ENCODE measurements at regions not wholly inside any gene's neighbourhood (a gene's known extent, or its start where the extent isn't known, plus 50 kb on each side); places are given as distances from the start of the nearest gene placed in this dataset.
A peak's percentile ranks its signal among the peaks of the same experiment; 100 is the strongest.
"Not testable (repeated sequence)": the region's sequence is repeated elsewhere in the genome, so short reads cannot be mapped to it uniquely, and the experiment has no call there.

DNA sequence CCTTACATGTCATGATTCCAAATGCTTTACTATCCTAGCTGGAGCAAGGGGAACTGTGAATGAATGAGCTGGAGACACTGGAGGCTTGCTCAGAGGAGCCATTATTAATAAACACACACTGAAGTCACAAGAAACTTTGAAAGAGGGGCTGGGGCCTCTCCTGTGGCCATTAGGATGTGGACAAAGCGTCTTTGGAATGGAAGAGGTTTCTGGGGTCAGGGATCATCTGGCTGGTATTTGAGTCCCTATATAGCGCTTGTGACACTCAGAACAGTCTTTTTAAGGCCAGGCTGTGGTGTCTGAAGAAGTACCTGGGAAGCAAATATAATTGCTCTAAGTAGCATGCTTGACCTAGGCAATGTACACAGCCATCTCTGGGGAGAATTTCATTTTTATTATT is 193.0 kb downstream of the JCAD start:
- Histone ChIP-seq H3K4me3 (no peak overlapping the region), H3K4me1 (peaks cover 0 to 7% (median 0%) of the 10 kb centered on the region in 4 donors), H3K27ac (peak overlapping the region in 3 of 4 donors; percentile 28 to 67 (median 29)), H3K9me3 (no peaks in the 10 kb centered on the region), H3K36me3 (no peaks in the 10 kb centered on the region), H3K27me3 (no peaks in the 10 kb centered on the region)
- TF ChIP-seq POLR2A (IDR thresholded peaks at IDR 0.05): no peak
- TF ChIP-seq EP300 (IDR thresholded peaks at IDR 0.05): no peak
- TF ChIP-seq, protein P1, sequence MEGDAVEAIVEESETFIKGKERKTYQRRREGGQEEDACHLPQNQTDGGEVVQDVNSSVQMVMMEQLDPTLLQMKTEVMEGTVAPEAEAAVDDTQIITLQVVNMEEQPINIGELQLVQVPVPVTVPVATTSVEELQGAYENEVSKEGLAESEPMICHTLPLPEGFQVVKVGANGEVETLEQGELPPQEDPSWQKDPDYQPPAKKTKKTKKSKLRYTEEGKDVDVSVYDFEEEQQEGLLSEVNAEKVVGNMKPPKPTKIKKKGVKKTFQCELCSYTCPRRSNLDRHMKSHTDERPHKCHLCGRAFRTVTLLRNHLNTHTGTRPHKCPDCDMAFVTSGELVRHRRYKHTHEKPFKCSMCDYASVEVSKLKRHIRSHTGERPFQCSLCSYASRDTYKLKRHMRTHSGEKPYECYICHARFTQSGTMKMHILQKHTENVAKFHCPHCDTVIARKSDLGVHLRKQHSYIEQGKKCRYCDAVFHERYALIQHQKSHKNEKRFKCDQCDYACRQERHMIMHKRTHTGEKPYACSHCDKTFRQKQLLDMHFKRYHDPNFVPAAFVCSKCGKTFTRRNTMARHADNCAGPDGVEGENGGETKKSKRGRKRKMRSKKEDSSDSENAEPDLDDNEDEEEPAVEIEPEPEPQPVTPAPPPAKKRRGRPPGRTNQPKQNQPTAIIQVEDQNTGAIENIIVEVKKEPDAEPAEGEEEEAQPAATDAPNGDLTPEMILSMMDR (IDR thresholded peaks at IDR 0.05): no peak
- no peak for TF ChIP-seq POLR2AphosphoS5 (IDR thresholded peaks at IDR 0.05)
- ATAC-seq (ENCODE audit: low FRiP score in 2 of 2) (no peak), DNase-seq (no peak)
- WGBS, 2 donors: 83 to 88% methylated on average over 2 of the region's 2 CpGs

DNA sequence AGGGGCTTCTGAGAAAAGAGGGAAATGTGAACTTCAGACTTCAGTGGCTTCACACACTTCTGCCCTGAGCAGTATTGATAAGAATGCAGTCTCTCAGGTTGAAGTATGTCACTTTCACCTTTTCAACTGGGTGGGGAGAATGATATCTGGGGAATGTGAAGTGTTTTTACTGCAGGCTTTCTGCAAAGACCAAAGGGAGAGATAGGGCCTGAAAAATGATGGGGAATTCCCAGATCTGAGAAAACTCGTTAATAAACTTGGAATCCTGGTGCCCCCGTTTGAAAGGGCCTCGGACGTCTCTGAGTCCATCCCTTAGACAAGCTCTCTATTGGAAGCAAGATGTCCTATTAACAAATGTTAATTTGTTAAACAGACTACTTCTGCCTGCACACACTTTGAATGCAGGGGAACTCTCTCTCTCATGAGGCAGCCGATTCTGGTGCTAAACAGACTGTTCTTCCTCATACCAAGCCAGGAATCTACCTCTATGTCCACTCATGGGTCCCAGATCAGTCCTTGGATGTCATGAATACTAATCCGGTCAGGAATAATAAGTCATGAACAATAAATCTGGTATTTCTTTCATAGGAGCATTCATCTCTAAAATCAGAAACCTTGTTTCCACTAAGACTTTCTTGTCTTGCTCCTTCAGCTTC is 193.6 kb downstream of the JCAD start:
- Histone ChIP-seq H3K4me3 (no peak overlapping the region), H3K9me3 (no peaks in the 10 kb centered on the region), H3K27ac (peak overlapping the region in 3 of 4 donors; percentile 28 to 67 (median 29)), H3K36me3 (no peaks in the 10 kb centered on the region), H3K4me1 (peaks cover 0 to 7% (median 0%) of the 10 kb centered on the region in 4 donors), H3K27me3 (no peaks in the 10 kb centered on the region)
- TF ChIP-seq POLR2AphosphoS5 (IDR thresholded peaks at IDR 0.05): no peak
- peak in 1 of 2 donors; percentile 70 for ATAC-seq (ENCODE audit: low FRiP score in 2 of 2)
- no peak for DNase-seq
- WGBS, 2 donors: 50 to 55% methylated on average over 6 of the region's 6 CpGs

DNA sequence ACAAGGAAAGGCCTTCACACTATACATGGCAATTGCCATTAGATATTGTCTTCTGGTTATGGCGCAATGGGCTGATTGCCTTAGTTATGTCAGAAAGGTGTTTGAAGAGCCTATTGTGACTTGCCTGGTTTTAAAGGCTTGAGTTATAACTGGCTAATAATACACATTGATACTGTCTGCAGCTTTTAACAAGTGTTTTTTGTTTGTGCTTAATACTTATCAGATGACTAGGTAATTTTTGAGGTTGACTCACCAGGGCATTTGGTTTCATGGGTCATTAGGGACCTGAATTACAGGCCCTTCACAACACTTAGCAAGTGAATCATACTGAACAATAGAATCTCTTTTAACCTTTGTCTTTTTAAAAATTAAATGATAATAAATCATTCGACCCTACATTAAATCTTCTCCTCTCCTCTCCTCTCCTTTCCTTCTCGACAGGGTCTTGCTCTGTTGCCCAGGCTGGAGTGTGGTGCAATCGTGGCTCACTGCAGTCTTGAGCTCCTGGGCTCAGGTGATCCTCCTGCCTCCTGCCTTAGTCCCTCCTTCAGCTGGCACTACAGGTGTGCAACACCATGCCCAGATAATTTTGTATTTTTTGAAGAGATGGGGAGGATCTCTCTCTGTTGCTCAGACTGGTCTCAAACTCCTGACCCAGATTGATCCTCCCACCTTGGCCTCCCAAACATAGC is 196.3 kb downstream of the JCAD start:
- Histone ChIP-seq H3K9me3 (no peaks in the 10 kb centered on the region), H3K4me1 (peaks cover 5 to 15% (median 8%) of the 10 kb centered on the region in 4 donors), H3K27ac (no peak overlapping the region), H3K36me3 (no peaks in the 10 kb centered on the region), H3K27me3 (no peaks in the 10 kb centered on the region), H3K4me3 (no peak overlapping the region)
- WGBS, 2 donors: 81 to 89% methylated on average over 4 of the region's 4 CpGs
- ATAC-seq (ENCODE audit: low FRiP score in 2 of 2) (peak in 1 of 2 donors; percentile 56), DNase-seq (no peak)
- TF ChIP-seq EP300 (IDR thresholded peaks at IDR 0.05): no peak
- no peak for TF ChIP-seq POLR2A (IDR thresholded peaks at IDR 0.05)
- TF ChIP-seq POLR2AphosphoS5 (IDR thresholded peaks at IDR 0.05): no peak
- TF ChIP-seq, protein P1 (IDR thresholded peaks at IDR 0.05): no peak

DNA sequence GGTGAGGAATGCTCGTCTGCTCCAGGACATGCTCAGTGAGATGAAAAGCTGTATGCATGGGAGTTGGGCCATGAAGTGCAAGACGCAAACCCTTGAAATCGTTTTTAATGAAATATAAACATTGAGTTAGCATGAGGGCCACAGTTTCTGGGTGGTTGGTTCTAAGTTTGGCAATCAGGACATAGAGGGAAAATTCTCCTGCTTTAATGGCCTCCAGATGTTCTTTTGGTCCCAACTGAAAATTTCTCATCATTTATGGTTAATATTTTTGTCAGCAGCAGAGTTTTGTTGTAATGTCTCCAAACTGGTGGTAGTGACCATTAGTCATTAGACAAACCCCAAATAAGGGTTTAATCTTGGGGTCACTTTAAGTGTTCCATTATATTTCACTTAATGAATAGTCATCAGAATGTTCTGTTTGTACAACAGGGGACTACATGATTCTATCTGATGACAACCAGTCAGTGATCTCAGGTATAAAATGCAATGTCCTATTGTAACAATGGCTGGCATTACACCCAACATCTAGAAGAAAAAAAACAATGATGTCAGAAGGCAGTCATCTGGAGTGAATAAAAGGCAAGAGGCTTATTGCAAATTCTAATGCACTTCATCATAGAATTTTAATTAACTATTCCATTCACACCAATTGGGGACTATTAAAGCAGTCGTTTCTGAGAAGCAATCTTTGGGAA is 197.4 kb downstream of the JCAD start:
- TF ChIP-seq EP300 (IDR thresholded peaks at IDR 0.05) (no peak), POLR2A (IDR thresholded peaks at IDR 0.05) (no peak), POLR2AphosphoS5 (IDR thresholded peaks at IDR 0.05) (no peak)
- TF ChIP-seq, protein P1 (IDR thresholded peaks at IDR 0.05): no peak
- ATAC-seq (ENCODE audit: low FRiP score in 2 of 2) (peak in 1 of 2 donors; percentile 15), DNase-seq (no peak)
- H3K4me1 ChIP-seq: peaks cover 8 to 17% (median 9%) of the 10 kb centered on the region in 4 donors
- no peaks in the 10 kb centered on the region for H3K27me3 ChIP-seq
- no peak overlapping the region for H3K4me3 ChIP-seq
- H3K27ac ChIP-seq: no peak overlapping the region
- 59 to 71% methylated on average over 4 of the region's 4 CpGs for WGBS, 2 donors
- no peaks in the 10 kb centered on the region for H3K9me3 ChIP-seq
- H3K36me3 ChIP-seq: no peaks in the 10 kb centered on the region

DNA sequence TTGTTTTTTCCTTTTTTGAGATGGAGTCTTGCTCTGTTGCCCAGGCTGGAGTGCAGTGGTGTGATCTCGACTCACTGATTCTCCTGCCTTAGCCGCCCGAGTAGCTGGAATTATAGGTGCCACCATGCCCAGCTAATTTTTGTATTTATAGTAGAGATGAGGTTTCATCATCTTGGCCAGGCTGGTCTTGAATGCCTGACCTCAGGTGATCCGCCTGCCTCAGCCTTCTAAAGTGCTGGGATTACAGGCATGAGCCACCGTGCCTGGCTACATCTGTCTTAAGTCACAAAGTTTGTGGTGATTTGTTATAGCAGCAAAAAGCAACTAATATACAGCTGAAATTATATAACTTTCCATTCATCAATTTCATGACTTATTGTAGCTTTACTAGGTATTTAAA is 198.2 kb downstream of the JCAD start:
- H3K4me3 ChIP-seq; DNase-seq; H3K27ac ChIP-seq; H3K9me3 ChIP-seq; H3K27me3 ChIP-seq; ATAC-seq (ENCODE audit: low FRiP score in 2 of 2); H3K36me3 ChIP-seq: not testable (repeated sequence)
- 95 to 96% methylated on average over 5 of the region's 5 CpGs for WGBS, 2 donors
- peaks cover 8 to 16% (median 9%) of the 10 kb centered on the region in 4 donors for H3K4me1 ChIP-seq
